LNCAP (cell line): ENCODE measurements at regions not wholly inside any gene's neighbourhood (a gene's known extent, or its start where the extent isn't known, plus 50 kb on each side); places are given as distances from the start of the nearest gene placed in this dataset.

Experiments used
- CTCF ChIP-seq: fragments of 450-650 bp; IDR thresholded peaks from 2 replicates; pipeline ENCODE4 v1.5.1; 2017; ENCODE audit warnings: mild to moderate bottlenecking

GRCh38 chr6:141539617-141540016, 593.1 kb upstream of the GJE1 start:
- TF ChIP-seq CTCF: no peak

- no peak for TF ChIP-seq CTCF
Measured at GRCh38 chr6:141532211-141532610, 600.5 kb upstream of the GJE1 start.

GRCh38 chr6:141531040-141531439, 601.7 kb upstream of the GJE1 start:
- no peak for TF ChIP-seq CTCF

GRCh38 chr6:141528596-141528995, 604.1 kb upstream of the GJE1 start:
- no peak for TF ChIP-seq CTCF

- no peak for TF ChIP-seq CTCF
Measured at GRCh38 chr6:141526985-141527384, 605.7 kb upstream of the GJE1 start.

- TF ChIP-seq CTCF: no peak
Measured at GRCh38 chr6:141521440-141521839, 611.3 kb upstream of the GJE1 start.

- TF ChIP-seq CTCF: no peak
Measured at GRCh38 chr6:141513830-141514229, 618.9 kb upstream of the GJE1 start.

- TF ChIP-seq CTCF: no peak
Measured at GRCh38 chr6:141510803-141511202, 621.9 kb upstream of the GJE1 start.
